ENCODE measurements at regions not wholly inside any gene's neighbourhood (a gene's known extent, or its start where the extent isn't known, plus 50 kb on each side); places are given as distances from the start of the nearest gene placed in this dataset.

DNA sequence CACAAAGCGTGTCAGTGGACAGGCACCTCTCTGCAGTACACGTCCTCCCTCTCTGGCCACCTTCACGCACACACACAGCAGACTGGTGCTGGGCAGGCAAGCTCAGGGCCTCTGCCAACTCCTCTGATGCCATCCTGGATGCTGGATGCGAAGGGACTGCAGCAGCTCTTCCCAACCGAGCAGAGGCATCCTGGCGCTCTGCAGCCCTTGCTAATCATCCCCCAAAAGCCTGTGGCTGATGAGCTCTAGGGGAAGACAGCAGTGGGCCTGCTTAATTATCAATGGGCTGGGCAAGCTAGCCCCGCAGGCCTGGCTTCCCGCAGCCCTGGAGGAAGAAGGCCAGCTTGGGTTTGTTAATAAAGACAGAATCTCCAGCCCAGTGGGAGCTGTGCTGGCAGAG is 71.3 kb upstream of the TEX51 start:
- no peak for DNase-seq (ENCODE audit: low read depth)

- no peak for DNase-seq (ENCODE audit: low read depth)
These were observed 70.6 kb upstream of the TEX51 start for GRCh38 chr2:126828051-126828450.

DNA sequence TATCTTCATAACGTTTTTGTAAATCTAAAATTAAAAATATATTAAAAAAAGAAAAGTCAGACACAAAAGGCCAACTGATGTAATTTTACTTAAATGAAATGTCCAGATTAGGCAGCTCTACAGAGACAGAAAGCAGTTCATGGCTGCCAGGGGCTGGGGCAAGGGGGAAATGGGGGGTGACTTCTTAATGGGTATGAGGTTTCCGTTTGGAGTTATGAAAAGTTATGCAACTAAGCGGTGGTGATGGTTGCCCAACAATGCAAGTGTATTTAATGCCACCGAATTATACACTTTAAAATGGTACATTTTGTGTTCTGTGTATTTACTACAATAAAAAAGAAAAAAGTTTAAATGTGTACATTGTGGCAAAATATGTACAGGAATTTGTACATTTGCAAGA is 70.2 kb upstream of the TEX51 start:
- DNase-seq (ENCODE audit: low read depth) = no peak

DNA sequence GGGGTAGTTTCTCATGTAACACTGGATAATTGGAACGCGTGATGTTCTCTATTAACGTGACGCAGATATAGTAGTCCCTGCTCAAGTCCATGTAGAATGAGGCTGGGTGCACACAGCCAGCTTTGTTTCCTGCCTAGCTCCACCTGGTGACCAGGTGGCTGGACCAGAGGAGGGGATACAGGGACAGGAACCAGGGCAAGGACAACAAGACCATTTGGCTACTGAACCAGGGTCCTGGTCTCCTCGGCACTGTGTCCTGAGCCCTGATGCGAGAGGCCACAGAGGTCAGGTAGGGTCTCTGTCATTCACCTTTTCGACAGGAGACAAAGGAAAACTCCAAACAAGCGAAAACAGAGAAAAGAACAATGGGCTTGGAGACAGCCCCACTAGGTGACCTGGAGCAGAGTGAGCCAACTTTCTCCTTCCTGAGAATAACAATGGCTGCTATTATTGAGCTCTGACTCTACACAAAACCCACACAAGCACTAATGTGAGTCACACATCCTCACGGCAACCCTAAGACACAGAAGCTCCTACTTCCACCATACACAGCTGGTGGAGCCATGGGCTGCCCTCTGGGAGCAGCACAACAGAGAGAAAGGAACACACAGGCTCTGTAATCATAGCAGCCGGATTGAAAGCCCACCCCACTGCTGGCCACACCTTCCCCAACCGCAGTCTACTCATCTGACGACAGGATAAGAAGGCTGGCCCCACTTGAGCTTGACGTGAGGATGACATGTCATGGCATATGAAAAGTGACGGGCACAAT is 67.3 kb upstream of the TEX51 start:
- no peak for DNase-seq (ENCODE audit: low read depth)

- DNase-seq (ENCODE audit: low read depth) = no peak
These were observed 66.7 kb upstream of the TEX51 start for GRCh38 chr2:126832014-126832413.

GRCh38 chr2:126832757-126833156 is 65.9 kb upstream of the TEX51 start:
- DNase-seq (ENCODE audit: low read depth) = no peak

DNA sequence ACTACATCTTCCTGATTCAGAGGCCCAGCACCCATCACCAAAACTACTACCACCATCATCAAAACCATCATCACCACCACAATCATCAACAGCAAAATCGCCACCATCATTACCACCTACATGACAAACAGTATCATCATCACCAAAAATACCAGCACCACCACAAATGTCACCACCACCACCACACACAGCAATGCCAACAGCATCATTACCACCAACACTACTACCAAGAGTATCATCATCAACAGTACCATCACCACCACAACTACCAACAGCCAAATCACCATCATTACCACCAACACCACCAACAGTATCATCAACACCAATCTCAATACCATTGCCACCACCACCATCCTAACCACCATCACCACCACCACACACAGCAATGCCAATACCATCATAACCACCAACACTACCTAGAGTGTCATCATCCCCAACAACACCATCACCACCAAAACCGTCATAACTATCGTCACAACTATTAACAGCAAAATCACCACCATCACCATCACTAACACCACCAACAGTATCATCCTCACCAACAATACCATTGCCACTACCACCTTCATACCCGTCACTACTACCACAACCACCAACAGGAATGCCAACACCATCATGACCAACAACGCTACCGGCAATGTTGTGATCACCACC is 64.6 kb upstream of the TEX51 start:
- no peak for DNase-seq (ENCODE audit: low read depth)

GRCh38 chr2:126835261-126835660 is 63.4 kb upstream of the TEX51 start:
- DNase-seq (ENCODE audit: low read depth) = no peak

- DNase-seq (ENCODE audit: low read depth) = no peak
These were observed 62.9 kb upstream of the TEX51 start for GRCh38 chr2:126835831-126836230.

DNA sequence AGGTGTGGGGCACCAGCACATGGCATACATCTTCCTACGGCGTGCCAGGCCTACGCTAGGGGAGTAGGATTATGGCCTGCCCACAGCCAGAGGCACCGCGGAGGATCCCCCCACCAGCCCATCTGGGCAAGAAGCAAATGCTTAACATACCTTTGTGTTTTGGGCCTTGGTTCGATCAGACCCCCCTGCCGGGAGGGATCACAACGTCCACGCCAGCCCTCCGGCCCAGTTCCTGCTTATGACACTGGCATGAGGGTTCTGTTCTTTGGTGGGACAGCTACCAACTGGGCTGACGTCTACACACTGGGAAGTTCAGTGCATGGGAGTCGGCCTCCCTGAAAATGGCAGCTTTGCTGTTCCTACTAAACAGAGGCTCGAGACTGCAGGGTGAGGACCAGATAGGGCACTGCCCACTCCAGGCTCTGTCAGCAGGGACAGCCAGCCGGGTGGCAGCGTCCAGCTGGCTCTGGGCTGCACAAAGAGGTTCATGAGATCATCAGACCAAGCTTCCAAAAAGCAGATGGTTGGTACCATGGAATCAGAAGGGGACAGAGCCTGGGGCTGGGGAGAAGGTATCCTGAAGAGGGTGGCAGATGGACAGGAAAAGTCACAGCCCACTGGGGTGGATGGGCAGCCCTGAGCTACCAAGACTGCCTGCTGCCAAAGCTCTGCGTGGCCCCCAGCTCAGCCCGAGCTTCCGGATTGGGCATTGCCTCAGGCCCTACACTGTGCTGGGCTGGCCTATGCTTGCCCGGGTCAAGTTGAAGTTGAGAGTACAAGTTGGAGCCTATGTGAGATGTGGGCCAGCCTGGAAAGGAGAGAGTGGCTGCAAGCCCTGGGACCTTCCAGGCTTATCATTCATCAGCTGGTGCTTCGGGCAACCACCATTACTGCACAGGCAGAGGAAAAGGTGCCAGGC is 61.7 kb upstream of the TEX51 start:
- DNase-seq (ENCODE audit: low read depth) = no peak

DNA sequence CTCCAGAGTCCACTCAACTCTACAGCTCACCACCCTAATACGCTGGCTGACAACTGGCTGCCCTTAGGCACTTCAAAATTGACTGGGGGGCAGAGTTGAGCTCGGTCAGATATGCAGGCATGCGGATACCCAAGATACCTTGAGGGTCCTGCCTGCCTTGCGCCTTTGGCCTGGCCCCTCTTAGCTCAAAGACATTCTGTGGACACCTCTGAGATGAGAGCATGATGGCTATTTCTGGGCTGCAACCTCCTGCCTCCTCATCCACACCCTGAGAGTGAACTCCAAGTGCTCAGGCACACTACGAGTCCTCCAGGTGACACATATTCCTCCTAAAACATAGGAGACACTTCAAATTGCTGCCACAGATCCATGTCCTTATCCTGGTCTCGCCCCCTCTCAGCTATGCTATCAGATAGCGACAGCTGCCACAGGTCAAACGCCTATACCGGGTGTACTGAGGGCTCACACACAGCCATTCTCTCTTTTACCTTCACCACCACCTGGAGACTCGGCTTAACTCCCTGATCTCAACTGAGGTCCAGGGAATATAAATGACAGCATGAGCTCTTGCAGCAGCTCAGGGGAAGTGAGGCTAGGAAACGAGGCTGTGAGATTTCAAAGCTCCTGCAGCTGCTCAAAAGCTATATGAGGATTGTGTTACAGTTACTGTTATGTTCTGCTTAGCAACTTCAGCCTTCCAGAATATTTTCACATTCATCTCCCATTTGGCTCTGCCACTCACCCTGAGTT is 60.5 kb upstream of the TEX51 start:
- no peak for DNase-seq (ENCODE audit: low read depth)

DNA sequence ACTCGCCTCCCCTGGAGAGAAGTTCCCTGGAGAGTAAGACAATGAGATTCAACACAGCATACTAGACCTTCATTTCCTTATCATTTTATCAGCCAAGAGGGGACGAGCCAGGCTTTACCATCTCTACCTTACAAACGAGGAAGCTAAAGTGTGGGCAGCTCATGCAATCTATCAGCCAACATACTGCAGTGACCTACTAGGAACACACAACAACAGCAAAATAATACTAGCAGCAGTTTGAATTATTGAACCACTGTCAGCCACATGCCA is 60.0 kb upstream of the TEX51 start:
- no peak for DNase-seq (ENCODE audit: low read depth)

- DNase-seq (ENCODE audit: low read depth) = no peak
These were observed 58.9 kb upstream of the TEX51 start for GRCh38 chr2:126839796-126840195.

DNA sequence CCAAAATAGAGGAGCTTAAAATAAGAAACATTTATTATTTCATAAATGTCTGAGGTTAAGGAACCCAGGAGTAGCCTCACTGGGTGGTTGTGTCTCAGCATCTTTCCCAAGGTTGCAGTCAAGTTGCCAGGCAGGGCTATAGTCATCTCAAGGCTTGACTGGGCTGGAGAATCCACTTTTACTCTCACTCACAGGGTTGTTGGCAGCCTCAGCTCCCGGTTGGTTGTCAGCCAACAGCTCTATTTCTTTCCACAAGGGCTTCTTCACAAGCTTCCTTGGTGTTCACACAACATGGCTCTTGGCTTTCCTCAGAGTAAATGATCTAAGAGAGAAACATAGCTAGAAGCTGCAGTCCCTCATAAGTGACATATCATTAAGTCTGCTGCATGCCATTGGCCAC is 55.6 kb upstream of the TEX51 start:
- no peak for DNase-seq (ENCODE audit: low read depth)

GRCh38 chr2:126846241-126846640 is 52.4 kb upstream of the TEX51 start:
- no peak for DNase-seq (ENCODE audit: low read depth)

Data from CMK (cell line).